ENCODE measurements at regions not wholly inside any gene's neighbourhood (a gene's known extent, or its start where the extent isn't known, plus 50 kb on each side); places are given as distances from the start of the nearest gene placed in this dataset.

- TF ChIP-seq EZH2phosphoT487 (IDR thresholded peaks at IDR 0.05; ENCODE audit: borderline replicate concordance, low read depth, low read length) (no peak), CTCF (conservative IDR thresholded peaks at IDR 0.05; ENCODE audit: low read length) (no peak)
Observed at GRCh38 chrX:35025820-35026219, 83.2 kb downstream of the FAM47B start.

Measured in OCI-LY7 (cell line).